HG03196 (cell line): ENCODE measurements at regions not wholly inside any gene's neighbourhood (a gene's known extent, or its start where the extent isn't known, plus 50 kb on each side); places are given as distances from the start of the nearest gene placed in this dataset.

ENCODE experiments used
- ATAC-seq: cut with Tn5 transposase; IDR thresholded peaks from one replicate; pipeline ENCODE4 v1.9.1; 2021; ENCODE audit not compliant: unreplicated experiment

- no peak for ATAC-seq
These were observed 72.8 kb upstream of the CDH19 start for GRCh38 chr18:66676699-66677098.

DNA sequence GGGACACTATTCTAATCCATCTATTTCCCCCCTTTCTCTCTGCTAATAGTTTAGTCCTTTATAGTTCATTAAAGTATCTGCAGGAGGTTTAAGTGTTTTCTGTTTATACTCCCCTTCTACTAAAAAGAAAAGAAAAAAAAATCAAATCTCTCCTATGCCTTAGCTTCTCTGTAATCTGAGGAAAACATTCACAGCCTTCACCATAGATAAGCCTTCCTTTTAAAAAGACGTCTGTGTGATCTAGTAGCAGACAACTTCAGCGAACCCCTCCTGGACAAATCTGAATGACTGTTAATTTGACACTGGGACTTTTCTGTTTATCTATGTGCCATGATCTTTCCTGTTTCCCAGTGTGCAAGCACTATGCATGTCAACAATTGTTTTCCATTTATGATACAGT, 70.4 kb upstream of the CDH19 start:
- ATAC-seq = no peak

DNA sequence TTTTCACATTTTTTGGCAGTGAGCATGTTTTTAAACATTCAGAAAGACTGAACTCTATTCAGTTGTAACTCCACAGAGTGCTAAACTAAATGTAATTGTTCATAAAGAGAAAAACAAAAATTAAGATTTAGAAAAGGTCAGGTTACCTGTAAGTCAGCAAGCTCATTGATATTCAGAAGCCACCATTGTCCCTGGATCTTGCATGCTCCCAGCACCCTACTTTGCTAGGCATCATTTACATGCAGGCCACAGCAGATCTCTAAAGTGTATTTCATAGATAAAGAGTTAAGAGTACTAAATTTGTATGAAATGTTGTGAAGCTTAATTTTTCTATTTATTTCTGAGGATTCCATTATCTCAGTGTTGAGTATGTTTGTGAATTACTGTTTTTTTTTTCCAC, 64.8 kb upstream of the CDH19 start:
- ATAC-seq = no peak

GRCh38 chr18:66662632-66663031, 58.7 kb upstream of the CDH19 start:
- ATAC-seq = no peak

DNA sequence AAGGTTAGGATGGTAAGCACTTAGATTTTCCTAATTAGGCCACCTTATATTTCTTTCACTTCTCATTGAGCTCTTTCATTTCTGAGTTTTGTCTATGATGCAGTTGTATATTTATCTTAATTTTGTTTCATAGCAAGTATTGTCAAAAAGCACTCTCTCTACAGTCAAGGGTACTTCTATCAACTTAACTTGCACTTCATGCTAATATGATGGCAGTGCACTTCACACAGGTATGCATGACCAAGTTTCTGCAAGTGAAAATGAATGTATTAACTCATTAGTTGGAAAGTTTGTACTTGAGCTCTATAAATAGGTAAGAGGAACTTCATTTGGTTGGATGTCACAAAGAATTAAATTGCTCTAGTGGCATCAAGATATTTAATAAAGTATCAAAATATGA, 51.5 kb upstream of the CDH19 start:
- ATAC-seq = no peak
